ENCODE measurements at regions not wholly inside any gene's neighbourhood (a gene's known extent, or its start where the extent isn't known, plus 50 kb on each side); places are given as distances from the start of the nearest gene placed in this dataset.

DNA sequence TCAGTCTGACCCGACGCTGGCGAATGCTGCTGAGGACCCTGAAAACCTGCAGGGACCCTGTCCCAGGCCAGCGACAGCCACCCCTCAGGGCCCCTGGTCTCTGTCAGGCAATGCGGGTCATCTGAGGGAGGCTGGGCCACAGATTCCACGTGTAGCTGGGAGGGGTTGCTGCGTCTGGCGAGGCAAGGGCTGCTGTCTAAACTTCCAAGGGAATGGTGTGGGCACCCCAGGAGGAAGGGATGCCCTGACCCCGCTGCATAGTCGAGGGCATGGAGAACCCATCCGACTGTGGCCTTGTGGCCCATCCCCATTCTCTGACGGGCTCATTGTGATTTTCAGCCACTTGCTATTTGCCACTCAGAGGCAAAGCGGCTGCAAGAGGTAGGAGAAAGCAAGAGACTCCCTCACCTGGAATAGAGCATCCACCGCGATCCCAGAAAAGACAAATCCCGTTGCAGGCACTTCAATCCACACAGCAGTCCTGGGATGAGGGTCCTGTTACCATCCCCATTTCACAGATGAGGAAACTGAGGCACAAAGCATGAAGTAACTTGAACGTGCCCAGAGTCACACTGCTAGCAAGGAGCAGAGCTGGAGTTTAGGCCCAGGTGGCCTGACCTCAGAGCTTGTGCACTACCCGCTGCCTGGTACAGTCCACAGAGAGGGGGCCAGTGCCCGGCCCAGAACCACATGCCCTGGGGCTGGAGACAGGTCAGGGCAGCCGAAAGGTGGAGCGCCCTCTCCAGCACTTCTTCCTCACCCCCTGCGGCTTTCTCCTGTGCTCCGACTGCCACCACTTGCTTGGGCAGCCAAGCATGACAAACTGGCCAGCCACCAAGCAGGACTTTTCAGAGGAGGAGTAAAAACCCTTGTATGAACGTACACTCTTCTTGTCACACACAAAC lies 163.8 kb upstream of the KLF14 start:
- no peak for DNase-seq
- Histone ChIP-seq H3K36me3 (ENCODE audit: control insufficient read depth in 4 of 4, insufficient read depth in 4 of 4, low read length in 4 of 4) (peaks cover 0 to 41% (median 0%) of the 10 kb centered on the region in 4 donors), H3K27me3 (ENCODE audit: control insufficient read depth in 3 of 3, insufficient read depth in 3 of 3, low read length in 2 of 3) (peaks cover 0 to 2% (median 0%) of the 10 kb centered on the region in 3 donors), H3K4me1 (ENCODE audit: control insufficient read depth in 5 of 5, insufficient read depth in 5 of 5, low read length in 5 of 5) (peaks cover 0 to 19% (median 11%) of the 10 kb centered on the region in 5 donors), H3K9me3 (ENCODE audit: control insufficient read depth in 4 of 4, insufficient read depth in 3 of 4, low read length in 3 of 4) (no peaks in the 10 kb centered on the region), H3K9ac (ENCODE audit: insufficient read depth in 1 of 2, low read length in 2 of 2) (no peak overlapping the region), H3K4me3 (no peak overlapping the region), H3K27ac (ENCODE audit: low read depth in 1 of 2, low read length in 1 of 2) (peak overlapping the region; percentile 3 to 49)
- no peak for ATAC-seq (ENCODE audit: insufficient read depth, low FRiP score)
- 80 to 91% methylated on average over 24 of the region's 24 CpGs for WGBS, 2 donors
- TF ChIP-seq, protein P1, sequence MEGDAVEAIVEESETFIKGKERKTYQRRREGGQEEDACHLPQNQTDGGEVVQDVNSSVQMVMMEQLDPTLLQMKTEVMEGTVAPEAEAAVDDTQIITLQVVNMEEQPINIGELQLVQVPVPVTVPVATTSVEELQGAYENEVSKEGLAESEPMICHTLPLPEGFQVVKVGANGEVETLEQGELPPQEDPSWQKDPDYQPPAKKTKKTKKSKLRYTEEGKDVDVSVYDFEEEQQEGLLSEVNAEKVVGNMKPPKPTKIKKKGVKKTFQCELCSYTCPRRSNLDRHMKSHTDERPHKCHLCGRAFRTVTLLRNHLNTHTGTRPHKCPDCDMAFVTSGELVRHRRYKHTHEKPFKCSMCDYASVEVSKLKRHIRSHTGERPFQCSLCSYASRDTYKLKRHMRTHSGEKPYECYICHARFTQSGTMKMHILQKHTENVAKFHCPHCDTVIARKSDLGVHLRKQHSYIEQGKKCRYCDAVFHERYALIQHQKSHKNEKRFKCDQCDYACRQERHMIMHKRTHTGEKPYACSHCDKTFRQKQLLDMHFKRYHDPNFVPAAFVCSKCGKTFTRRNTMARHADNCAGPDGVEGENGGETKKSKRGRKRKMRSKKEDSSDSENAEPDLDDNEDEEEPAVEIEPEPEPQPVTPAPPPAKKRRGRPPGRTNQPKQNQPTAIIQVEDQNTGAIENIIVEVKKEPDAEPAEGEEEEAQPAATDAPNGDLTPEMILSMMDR (IDR thresholded peaks at IDR 0.05; ENCODE audit: control extremely low read depth, extremely low read depth) = no peak

DNA sequence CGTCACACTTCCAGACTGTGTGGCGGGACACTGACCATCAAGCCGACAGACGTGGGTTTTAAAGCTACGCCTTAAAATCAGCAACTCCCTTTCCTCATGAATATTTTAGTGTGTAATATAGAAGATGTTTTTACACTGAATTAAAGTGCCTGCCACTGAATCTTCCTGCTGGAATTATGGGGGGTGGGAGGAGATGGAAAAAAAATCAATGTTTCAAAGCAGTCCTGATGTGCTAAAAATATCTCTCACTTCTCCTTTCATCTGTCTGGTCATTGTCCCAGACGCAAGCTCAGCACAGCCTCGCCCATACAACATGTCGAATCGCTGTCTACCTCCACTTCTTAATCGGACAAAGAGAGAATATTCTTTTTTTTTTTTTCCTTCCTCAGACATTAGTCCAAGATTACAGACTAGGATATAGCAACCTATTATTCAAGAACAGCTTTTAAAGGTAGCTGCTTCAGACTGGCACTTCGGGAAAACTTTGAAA lies 165.1 kb upstream of the KLF14 start:
- H3K27me3 ChIP-seq (ENCODE audit: control insufficient read depth in 3 of 3, insufficient read depth in 3 of 3, low read length in 2 of 3) = no peaks in the 10 kb centered on the region
- 72 to 73% methylated on average over 11 of the region's 11 CpGs for WGBS, 2 donors

DNA sequence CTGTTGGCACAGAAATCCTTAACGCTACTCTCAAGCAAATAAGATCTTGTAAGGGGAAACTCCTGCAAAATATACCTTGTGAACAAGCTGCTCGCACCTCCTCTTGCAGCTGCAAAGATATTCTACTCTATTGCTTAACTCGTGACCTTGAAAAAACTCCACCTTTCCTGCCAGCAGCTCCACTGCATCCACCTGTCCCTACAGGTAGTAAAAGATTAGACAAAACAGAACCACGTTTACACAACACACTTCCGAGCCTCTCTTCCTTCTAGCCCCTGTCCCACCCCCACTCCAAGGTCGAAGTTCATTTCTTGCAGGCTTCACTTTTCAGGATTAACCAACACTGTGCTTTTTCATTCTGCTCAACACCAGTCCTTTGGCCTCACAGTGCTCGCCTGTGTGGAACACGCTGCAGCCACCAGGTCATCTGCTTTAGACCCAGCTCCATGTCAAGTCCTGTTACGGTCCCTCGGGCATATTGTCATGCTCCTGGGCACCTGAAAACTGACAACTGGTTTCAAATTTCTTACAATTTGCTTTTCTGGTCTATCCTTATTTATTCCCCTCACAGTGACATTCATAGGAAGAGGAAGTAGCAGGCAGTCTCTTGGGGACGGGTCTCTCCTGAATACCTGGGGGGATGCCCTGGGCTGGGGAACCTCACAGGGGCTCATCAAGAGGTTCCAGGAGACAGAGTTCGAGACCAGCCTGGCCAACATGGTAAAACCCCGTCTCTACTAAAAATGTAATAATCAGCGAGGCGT lies 165.8 kb upstream of the KLF14 start:
- H3K9me3 ChIP-seq (ENCODE audit: control insufficient read depth in 4 of 4, insufficient read depth in 3 of 4, low read length in 3 of 4) = no peaks in the 10 kb centered on the region
- H3K4me3 ChIP-seq = no peak overlapping the region
- H3K36me3 ChIP-seq (ENCODE audit: control insufficient read depth in 4 of 4, insufficient read depth in 4 of 4, low read length in 4 of 4) = peaks cover 0 to 38% (median 0%) of the 10 kb centered on the region in 4 donors
- peak in 1 of 3 donors; percentile 46 for DNase-seq
- H3K4me1 ChIP-seq (ENCODE audit: control insufficient read depth in 5 of 5, insufficient read depth in 5 of 5, low read length in 5 of 5) = peaks cover 0 to 23% (median 6%) of the 10 kb centered on the region in 5 donors
- TF ChIP-seq, protein P1 (IDR thresholded peaks at IDR 0.05; ENCODE audit: control extremely low read depth, extremely low read depth) = no peak
- ATAC-seq (ENCODE audit: insufficient read depth, low FRiP score) = no peak
- peak overlapping the region in 1 of 2 donors; percentile 79 for H3K27ac ChIP-seq (ENCODE audit: low read depth in 1 of 2, low read length in 1 of 2)
- no peak overlapping the region for H3K9ac ChIP-seq (ENCODE audit: insufficient read depth in 1 of 2, low read length in 2 of 2)
- WGBS, 2 donors = 73 to 80% methylated on average over 15 of the region's 15 CpGs
- H3K27me3 ChIP-seq (ENCODE audit: control insufficient read depth in 3 of 3, insufficient read depth in 3 of 3, low read length in 2 of 3) = no peaks in the 10 kb centered on the region

More for the DNA sequence above, 165.1 kb upstream of the KLF14 start:
- peaks cover 0 to 21% (median 9%) of the 10 kb centered on the region in 5 donors for H3K4me1 ChIP-seq (ENCODE audit: control insufficient read depth in 5 of 5, insufficient read depth in 5 of 5, low read length in 5 of 5)
- TF ChIP-seq, protein P1 (IDR thresholded peaks at IDR 0.05; ENCODE audit: control extremely low read depth, extremely low read depth) = no peak
- DNase-seq (no peak), ATAC-seq (ENCODE audit: insufficient read depth, low FRiP score) (no peak)
- peak overlapping the region in 1 of 2 donors; percentile 65 for H3K27ac ChIP-seq (ENCODE audit: low read depth in 1 of 2, low read length in 1 of 2)
- H3K9me3 ChIP-seq (ENCODE audit: control insufficient read depth in 4 of 4, insufficient read depth in 3 of 4, low read length in 3 of 4) = no peaks in the 10 kb centered on the region
- no peak overlapping the region for H3K4me3 ChIP-seq
- no peak overlapping the region for H3K9ac ChIP-seq (ENCODE audit: insufficient read depth in 1 of 2, low read length in 2 of 2)
- peaks cover 0 to 40% (median 0%) of the 10 kb centered on the region in 4 donors for H3K36me3 ChIP-seq (ENCODE audit: control insufficient read depth in 4 of 4, insufficient read depth in 4 of 4, low read length in 4 of 4)
